Panc1 (cell line): ENCODE measurements at regions not wholly inside any gene's neighbourhood (a gene's known extent, or its start where the extent isn't known, plus 50 kb on each side); places are given as distances from the start of the nearest gene placed in this dataset.

Source experiments
- ATAC-seq: fragments of 200-7000 bp; cut with Tn5 transposase; 2 replicates; pipeline ENCODE4 v1.9.1; 2020; ENCODE audit warnings: mild to moderate bottlenecking, moderate library complexity
- BruUV-seq: library from RNA; stranded (reverse); fragments of 400-500 nt; replicated peaks from 2 replicates; lab custom pipeline; 2021; lab: Mats Ljungman, UMichigan
- CTCF ChIA-PET: fragments of 300-600 bp; sonication (Branson Sonifier 250); formaldehyde crosslinking; loops from one replicate; lab custom pipeline; 2022; ENCODE audit warnings: antibody characterized with exemption; lab: Charles Lee
- POLR2A ChIA-PET: fragments of 300-600 bp; sonication (Branson Sonifier 250); formaldehyde crosslinking; loops from one replicate; lab custom pipeline; 2022; ENCODE audit warnings: antibody characterized with exemption; lab: Charles Lee
- DNase-seq: peaks from one replicate; pipeline ENCODE4 v3.0.0-alpha.2; 2010; ENCODE audit warnings: low read depth, low spot score
- H3K27ac ChIP-seq: 2 replicates; pipeline ENCODE4 v1.5.1; 2011; ENCODE audit warnings: mild to moderate bottlenecking, low read length, inconsistent platforms
- H3K27me3 ChIP-seq: fragments of 200-500 bp; sonication (Bioruptor generic); 2 replicates; pipeline ENCODE4 v1.6.0; 2014; ENCODE audit warnings: low read length, inconsistent platforms; ENCODE audit not compliant: control insufficient read depth, insufficient read depth
- H3K36me3 ChIP-seq: fragments of 200-500 bp; sonication (Bioruptor generic); 2 replicates; pipeline ENCODE4 v1.5.1; 2014; ENCODE audit warnings: inconsistent platforms, mild to moderate bottlenecking, low read length, moderate library complexity; ENCODE audit not compliant: control insufficient read depth, insufficient read depth
- H3K4me1 ChIP-seq: 2 replicates; pipeline ENCODE4 v1.5.1; 2011; ENCODE audit warnings: inconsistent platforms, mild to moderate bottlenecking, low read length, moderate library complexity; ENCODE audit not compliant: control insufficient read depth, insufficient read depth
- H3K4me3 ChIP-seq, 2 experiments: 2 replicates each; pipeline ENCODE4 v1.5.1; 2011 to 2012; ENCODE audit warnings: low read depth in 2 of 2, low read length in 2 of 2, mild to moderate bottlenecking in 2 of 2, inconsistent platforms in 1 of 2, moderate library complexity in 1 of 2
- H3K9me3 ChIP-seq: fragments of 200-500 bp; sonication (Bioruptor generic); 2 replicates; pipeline ENCODE4 v1.5.1; 2014; ENCODE audit warnings: low read depth, mild to moderate bottlenecking, inconsistent platforms, low read length, moderate library complexity; ENCODE audit not compliant: control insufficient read depth, insufficient read depth
- POLR2AphosphoS5 ChIP-seq: IDR thresholded peaks from 2 replicates; pipeline ENCODE4 v1.6.1; 2012; ENCODE audit warnings: mild to moderate bottlenecking, low read depth, low read length, moderate library complexity
- SIN3A ChIP-seq: IDR thresholded peaks from 2 replicates; pipeline ENCODE4 v1.6.1; 2012; ENCODE audit warnings: low read depth, mild to moderate bottlenecking, low read length, moderate library complexity, borderline replicate concordance; ENCODE audit not compliant: insufficient read depth
- TCF7L2 ChIP-seq: IDR thresholded peaks from 2 replicates; pipeline ENCODE4 v1.6.1; 2011; ENCODE audit warnings: mild to moderate bottlenecking, low read depth, low read length, inconsistent platforms
- in situ Hi-C: cut with HindIII; loops from 2 replicates; pipeline ENCODE4 v1.10.0; 2016; ENCODE audit warnings: low sequenced_read_pairs, low pct_unique_long_range_greater_than_20kb
- intact Hi-C: fragments of 100-400 bp; cut with micrococcal nuclease; formaldehyde crosslinking; loops from one replicate; pipeline ENCODE4 v1.10.0; 2022; ENCODE audit not compliant: unreplicated experiment
- TF ChIP-seq, protein P1 (sequence below), 2 experiments: IDR thresholded peaks; 2 replicates each; pipeline ENCODE4 v1.6.1; 2011 to 2012; ENCODE audit warnings: low read depth in 2 of 2, control low read depth in 1 of 2, low read length in 1 of 2, mild to moderate bottlenecking in 1 of 2, moderate library complexity in 1 of 2; ENCODE audit not compliant: insufficient read depth in 1 of 2
- TF ChIP-seq, protein P2 (sequence below): fragments of 450-650 bp; IDR thresholded peaks from 2 replicates; pipeline ENCODE4 v1.5.1; 2017; ENCODE audit warnings: mild to moderate bottlenecking

DNA sequence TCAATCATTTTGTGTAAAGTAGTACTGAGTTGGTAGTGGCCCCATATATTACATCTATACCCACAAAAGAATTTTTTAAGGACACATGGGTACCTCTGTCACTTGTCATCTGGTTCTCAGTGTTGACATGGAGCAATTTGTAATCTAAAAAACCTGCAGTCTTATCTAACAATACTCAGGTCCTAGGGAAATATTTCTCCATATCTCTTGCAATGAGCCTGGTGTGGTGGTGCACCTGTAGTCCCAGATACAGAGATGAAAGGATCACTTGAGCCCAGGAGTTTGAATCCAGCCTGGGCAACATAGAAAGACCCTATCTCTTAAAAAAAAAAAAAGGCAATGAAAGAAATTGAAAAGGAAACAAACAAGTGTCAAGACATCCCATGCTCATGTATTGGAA is 70.7 kb upstream of the ZNF30 start:
- TF ChIP-seq SIN3A (no peak), POLR2AphosphoS5 (no peak), TCF7L2 (no peak)
- TF ChIP-seq, protein P1, sequence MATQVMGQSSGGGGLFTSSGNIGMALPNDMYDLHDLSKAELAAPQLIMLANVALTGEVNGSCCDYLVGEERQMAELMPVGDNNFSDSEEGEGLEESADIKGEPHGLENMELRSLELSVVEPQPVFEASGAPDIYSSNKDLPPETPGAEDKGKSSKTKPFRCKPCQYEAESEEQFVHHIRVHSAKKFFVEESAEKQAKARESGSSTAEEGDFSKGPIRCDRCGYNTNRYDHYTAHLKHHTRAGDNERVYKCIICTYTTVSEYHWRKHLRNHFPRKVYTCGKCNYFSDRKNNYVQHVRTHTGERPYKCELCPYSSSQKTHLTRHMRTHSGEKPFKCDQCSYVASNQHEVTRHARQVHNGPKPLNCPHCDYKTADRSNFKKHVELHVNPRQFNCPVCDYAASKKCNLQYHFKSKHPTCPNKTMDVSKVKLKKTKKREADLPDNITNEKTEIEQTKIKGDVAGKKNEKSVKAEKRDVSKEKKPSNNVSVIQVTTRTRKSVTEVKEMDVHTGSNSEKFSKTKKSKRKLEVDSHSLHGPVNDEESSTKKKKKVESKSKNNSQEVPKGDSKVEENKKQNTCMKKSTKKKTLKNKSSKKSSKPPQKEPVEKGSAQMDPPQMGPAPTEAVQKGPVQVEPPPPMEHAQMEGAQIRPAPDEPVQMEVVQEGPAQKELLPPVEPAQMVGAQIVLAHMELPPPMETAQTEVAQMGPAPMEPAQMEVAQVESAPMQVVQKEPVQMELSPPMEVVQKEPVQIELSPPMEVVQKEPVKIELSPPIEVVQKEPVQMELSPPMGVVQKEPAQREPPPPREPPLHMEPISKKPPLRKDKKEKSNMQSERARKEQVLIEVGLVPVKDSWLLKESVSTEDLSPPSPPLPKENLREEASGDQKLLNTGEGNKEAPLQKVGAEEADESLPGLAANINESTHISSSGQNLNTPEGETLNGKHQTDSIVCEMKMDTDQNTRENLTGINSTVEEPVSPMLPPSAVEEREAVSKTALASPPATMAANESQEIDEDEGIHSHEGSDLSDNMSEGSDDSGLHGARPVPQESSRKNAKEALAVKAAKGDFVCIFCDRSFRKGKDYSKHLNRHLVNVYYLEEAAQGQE (IDR thresholded peaks at IDR 0.05; ENCODE audit: insufficient read depth in 1 of 2, low read depth in 2 of 2, low read length in 1 of 2) = no peak
- TF ChIP-seq, protein P2, sequence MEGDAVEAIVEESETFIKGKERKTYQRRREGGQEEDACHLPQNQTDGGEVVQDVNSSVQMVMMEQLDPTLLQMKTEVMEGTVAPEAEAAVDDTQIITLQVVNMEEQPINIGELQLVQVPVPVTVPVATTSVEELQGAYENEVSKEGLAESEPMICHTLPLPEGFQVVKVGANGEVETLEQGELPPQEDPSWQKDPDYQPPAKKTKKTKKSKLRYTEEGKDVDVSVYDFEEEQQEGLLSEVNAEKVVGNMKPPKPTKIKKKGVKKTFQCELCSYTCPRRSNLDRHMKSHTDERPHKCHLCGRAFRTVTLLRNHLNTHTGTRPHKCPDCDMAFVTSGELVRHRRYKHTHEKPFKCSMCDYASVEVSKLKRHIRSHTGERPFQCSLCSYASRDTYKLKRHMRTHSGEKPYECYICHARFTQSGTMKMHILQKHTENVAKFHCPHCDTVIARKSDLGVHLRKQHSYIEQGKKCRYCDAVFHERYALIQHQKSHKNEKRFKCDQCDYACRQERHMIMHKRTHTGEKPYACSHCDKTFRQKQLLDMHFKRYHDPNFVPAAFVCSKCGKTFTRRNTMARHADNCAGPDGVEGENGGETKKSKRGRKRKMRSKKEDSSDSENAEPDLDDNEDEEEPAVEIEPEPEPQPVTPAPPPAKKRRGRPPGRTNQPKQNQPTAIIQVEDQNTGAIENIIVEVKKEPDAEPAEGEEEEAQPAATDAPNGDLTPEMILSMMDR = no peak
- Histone ChIP-seq H3K36me3 (no peaks in the 10 kb centered on the region), H3K4me1 (no peaks in the 10 kb centered on the region), H3K27ac (no peak overlapping the region), H3K9me3 (no peaks in the 10 kb centered on the region), H3K4me3 (no peak overlapping the region), H3K27me3 (peaks cover 9% of the 10 kb centered on the region; the same call in 1 of the 2 replicates)
- DNase-seq (no peak), ATAC-seq (no peak)
- in situ Hi-C loops = no loop called here
- ChIA-PET POLR2A (no interaction called here), CTCF (no interaction called here)
- intact Hi-C loops = no loop called here
- no TSS peak for BruUV-seq

DNA sequence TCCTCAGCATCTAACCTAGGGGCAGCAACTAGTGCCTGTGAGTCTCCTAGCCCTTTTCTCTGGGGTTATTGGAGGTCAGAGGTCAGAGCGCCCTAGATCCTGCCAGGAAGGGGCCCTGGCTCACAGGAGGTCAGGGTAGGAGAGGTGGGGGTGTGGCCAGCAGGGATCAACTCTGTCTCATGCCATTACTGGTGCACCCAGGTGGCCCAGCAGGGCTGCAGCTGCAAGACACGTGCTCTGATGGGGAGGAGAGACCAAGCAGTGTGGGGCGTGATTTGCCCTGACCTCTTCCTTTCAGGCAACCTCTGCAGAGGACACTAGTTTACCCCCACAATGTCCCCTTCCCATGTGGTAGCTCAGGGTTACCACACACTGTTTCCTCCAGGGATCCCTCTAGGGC is 73.3 kb upstream of the ZNF30 start:
- DNase-seq (no peak), ATAC-seq (no peak)
- Histone ChIP-seq H3K4me1 (no peaks in the 10 kb centered on the region), H3K4me3 (no peak overlapping the region), H3K27ac (no peak overlapping the region), H3K27me3 (peaks cover 8% of the 10 kb centered on the region; the same call in 1 of the 2 replicates), H3K9me3 (no peaks in the 10 kb centered on the region), H3K36me3 (no peaks in the 10 kb centered on the region)
- TF ChIP-seq, protein P1 (IDR thresholded peaks at IDR 0.05; ENCODE audit: insufficient read depth in 1 of 2, low read depth in 2 of 2, low read length in 1 of 2) = no peak
- no peak for TF ChIP-seq TCF7L2
- TF ChIP-seq, protein P2 = no peak
- TF ChIP-seq SIN3A = no peak
- TF ChIP-seq POLR2AphosphoS5 = no peak
- in situ Hi-C loops (no loop called here), intact Hi-C loops (no loop called here)
- POLR2A ChIA-PET = no interaction called here
- CTCF ChIA-PET = no interaction called here
- BruUV-seq = no TSS peak
